ENCODE measurements at regions not wholly inside any gene's neighbourhood (a gene's known extent, or its start where the extent isn't known, plus 50 kb on each side); places are given as distances from the start of the nearest gene placed in this dataset.

- no peak overlapping the region for H2AFZ ChIP-seq (ENCODE audit: low read depth, low read length, poor library complexity, severe bottlenecking)
- H3K9ac ChIP-seq (ENCODE audit: low read length) = no peak overlapping the region
- peaks cover 13% of the 10 kb centered on the region for H3K27me3 ChIP-seq (ENCODE audit: insufficient read depth, low read length)
- POLR2A ChIA-PET = no interaction called here
- no peaks in the 10 kb centered on the region for H3K79me2 ChIP-seq (ENCODE audit: insufficient read depth, low read length)
- H3K4me1 ChIP-seq (ENCODE audit: control insufficient read depth in 1 of 2, insufficient read depth in 2 of 2, low read length in 2 of 2) = no peaks in the 10 kb centered on the region
- H3K27ac ChIP-seq (ENCODE audit: low read depth, low read length) = no peak overlapping the region
- no peaks in the 10 kb centered on the region for H3K9me2 ChIP-seq (ENCODE audit: insufficient read depth)
- H4K20me1 ChIP-seq (ENCODE audit: insufficient read depth) = no peaks in the 10 kb centered on the region
- H3K4me2 ChIP-seq (ENCODE audit: low read length) = no peak overlapping the region
- DNase-seq (ENCODE audit: low read depth, low spot score) (no peak), ATAC-seq (no peak)
- CTCF ChIA-PET = no interaction called here
- no peaks in the 10 kb centered on the region for H3K36me3 ChIP-seq (ENCODE audit: control insufficient read depth in 1 of 2, insufficient read depth in 2 of 2, low read length in 2 of 2)
- no peak for TF ChIP-seq ZFX (IDR thresholded peaks at IDR 0.05)
- no peak for TF ChIP-seq ZBTB33 (IDR thresholded peaks at IDR 0.05; ENCODE audit: extremely low read depth, insufficient replicate concordance, low read length)
- no peak for TF ChIP-seq EZH2 (IDR thresholded peaks at IDR 0.05)
- TF ChIP-seq ATF3 (IDR thresholded peaks at IDR 0.05) = no peak
- no peak for TF ChIP-seq SIN3A (IDR thresholded peaks at IDR 0.05; ENCODE audit: low read depth)
- no peak for TF ChIP-seq JUND (IDR thresholded peaks at IDR 0.05)
- no peak for TF ChIP-seq POLR2A (IDR thresholded peaks at IDR 0.05; ENCODE audit: borderline replicate concordance, extremely low read depth, insufficient read depth, insufficient read length)
- TF ChIP-seq EGR1 (IDR thresholded peaks at IDR 0.05; ENCODE audit: low read depth) = no peak
- TF ChIP-seq ZNF274 (IDR thresholded peaks at IDR 0.05; ENCODE audit: low read depth, low read length) = no peak
- TF ChIP-seq ELF1 (IDR thresholded peaks at IDR 0.05; ENCODE audit: borderline replicate concordance, low read depth) = no peak
- no peak for TF ChIP-seq YY1 (IDR thresholded peaks at IDR 0.05; ENCODE audit: extremely low read depth, insufficient replicate concordance, low read depth, low read length)
- TF ChIP-seq SRF (IDR thresholded peaks at IDR 0.05; ENCODE audit: low read depth) = no peak
- TF ChIP-seq CBX3 (IDR thresholded peaks at IDR 0.05; ENCODE audit: low read depth) = no peak
- no TSS peak for BruUV-seq (replicated peaks)
- intact Hi-C loops (cut with micrococcal nuclease) = no loop called here
- RAD21 ChIA-PET (ENCODE audit: low non-redundant PET in 1 of 2, low total read pairs in 2 of 2, uncharacterized antibody in 2 of 2, unreplicated experiment in 2 of 2) = no interaction called here
- H3K9me3 ChIP-seq (ENCODE audit: control insufficient read depth in 1 of 2, insufficient read depth in 1 of 2, low read depth in 1 of 2, low read length in 2 of 2) = no peaks in the 10 kb centered on the region
- no peak overlapping the region for H3K4me3 ChIP-seq (replicated peaks in 1 of 2; ENCODE audit: low read depth in 1 of 2, low read length in 2 of 2)
Measured at GRCh38 chr5:147049764-147050163, 171.2 kb upstream of the PPP2R2B start.
